Upper lobe of left lung (tissue), 6 donors: ENCODE measurements at regions not wholly inside any gene's neighbourhood (a gene's known extent, or its start where the extent isn't known, plus 50 kb on each side); places are given as distances from the start of the nearest gene placed in this dataset.

Experiments used
- ATAC-seq, 2 donors: fragments of 200-7000 bp; cut with Tn5 transposase; one replicate each; pipeline ENCODE4 v1.9.1; 2022; ENCODE audit warnings: mild to moderate bottlenecking in 2 of 2, moderate library complexity in 2 of 2; ENCODE audit not compliant: low FRiP score in 2 of 2
- DNase-seq, 2 donors: peaks; one replicate each; pipeline ENCODE4 v3.0.0-alpha.2; 2019 to 2020
- H3K27ac ChIP-seq, 4 donors: fragments of 200-600 bp; sonication (generic); one replicate each; pipeline ENCODE4 v1.5.1; 2016 to 2019
- H3K27me3 ChIP-seq, 4 donors: fragments of 200-600 bp; sonication (generic); one replicate each; pipeline ENCODE4 v1.5.1; 2017 to 2019
- H3K36me3 ChIP-seq, 4 donors: fragments of 200-600 bp; sonication (generic); one replicate each; pipeline ENCODE4 v1.5.1; 2016 to 2019
- H3K4me1 ChIP-seq, 4 donors: fragments of 200-600 bp; sonication (generic); one replicate each; pipeline ENCODE4 v1.5.1; 2018 to 2019
- H3K4me3 ChIP-seq, 4 donors: fragments of 200-600 bp; sonication (generic); one replicate each; pipeline ENCODE4 v1.5.1; 2017 to 2019; ENCODE audit warnings: mild to moderate bottlenecking in 2 of 4, moderate library complexity in 1 of 4
- H3K9me3 ChIP-seq, 4 donors: fragments of 200-600 bp; sonication (generic); one replicate each; pipeline ENCODE4 v1.5.1; 2018 to 2019
- CTCF ChIP-seq, 6 experiments: fragments of 450-650 bp in 4 of 6; fragments of 200-600 bp in 2 of 6; sonication (generic) in 2 of 6; IDR thresholded peaks; one replicate each; pipeline ENCODE4 v1.5.1; 2016 to 2019; ENCODE audit warnings: antibody characterized with exemption in 6 of 6
- EP300 ChIP-seq, 4 donors: sonication (generic); formaldehyde crosslinking; IDR thresholded peaks; one replicate each; pipeline ENCODE4 v1.5.1; 2017; ENCODE audit warnings: antibody characterized with exemption in 4 of 4, control low read depth in 2 of 4
- POLR2A ChIP-seq, 4 donors: fragments of 450-650 bp; IDR thresholded peaks; one replicate each; pipeline ENCODE4 v1.5.1; 2016 to 2017; ENCODE audit warnings: antibody characterized with exemption in 4 of 4, mild to moderate bottlenecking in 2 of 4
- POLR2AphosphoS5 ChIP-seq, 2 donors: sonication (generic); formaldehyde crosslinking; IDR thresholded peaks; one replicate each; pipeline ENCODE4 v1.5.1; 2017; ENCODE audit warnings: antibody characterized with exemption in 2 of 2
- WGBS, 2 donors: methylation state at CpG; one replicate each; pipeline ENCODE4 v1.1.5; 2017 to 2018; 5-methylcytosine and 5-hydroxymethylcytosine counted together
- donor health status: DM: no; HTN: no; CAD: no; lungs with moderate emphysema.
- donor health status: DM: no; HTN: yes; CAD: no; lungs with severe emphysema.

DNA sequence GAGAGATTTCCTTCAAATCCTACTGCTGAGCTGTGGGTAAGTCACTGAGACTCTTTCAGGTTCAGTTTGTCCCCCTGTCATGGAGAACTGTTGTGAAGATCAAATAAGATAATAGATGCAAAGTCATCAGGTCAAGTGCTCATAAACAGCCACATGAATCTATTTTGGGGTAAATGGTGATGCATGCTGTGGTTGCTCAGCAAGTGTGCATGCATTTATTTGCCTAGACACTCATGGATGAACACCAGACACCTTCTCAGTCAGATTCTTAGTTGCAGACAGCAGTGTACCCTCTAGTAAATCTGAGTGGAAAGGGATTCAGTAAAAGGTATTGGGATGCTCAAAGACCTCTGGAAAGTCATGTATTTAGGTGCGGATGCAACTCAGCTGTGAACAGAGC lies 168.0 kb upstream of the FOXA2 start:
- WGBS, 2 donors: 83 to 100% methylated on average over 1 of the region's 1 CpG
- no peak for ATAC-seq
- no peaks in the 10 kb centered on the region for H3K4me1 ChIP-seq
- no peak for DNase-seq
- TF ChIP-seq CTCF (IDR thresholded peaks at IDR 0.05): no peak
- no peak for TF ChIP-seq POLR2AphosphoS5 (IDR thresholded peaks at IDR 0.05)
- no peak for TF ChIP-seq POLR2A (IDR thresholded peaks at IDR 0.05)
- no peak for TF ChIP-seq EP300 (IDR thresholded peaks at IDR 0.05)
- no peaks in the 10 kb centered on the region for H3K9me3 ChIP-seq
- H3K27me3 ChIP-seq: no peaks in the 10 kb centered on the region
- no peak overlapping the region for H3K4me3 ChIP-seq
- H3K36me3 ChIP-seq: no peaks in the 10 kb centered on the region
- H3K27ac ChIP-seq: no peak overlapping the region

- ATAC-seq: no peak
- H3K9me3 ChIP-seq: no peaks in the 10 kb centered on the region
- TF ChIP-seq EP300 (IDR thresholded peaks at IDR 0.05) (no peak), POLR2AphosphoS5 (IDR thresholded peaks at IDR 0.05) (no peak), CTCF (IDR thresholded peaks at IDR 0.05) (no peak), POLR2A (IDR thresholded peaks at IDR 0.05) (no peak)
- WGBS, 2 donors: 74 to 75% methylated on average over 10 of the region's 10 CpGs
- H3K27ac ChIP-seq: no peak overlapping the region
- no peaks in the 10 kb centered on the region for H3K36me3 ChIP-seq
- no peak overlapping the region for H3K4me3 ChIP-seq
- no peak for DNase-seq
- no peaks in the 10 kb centered on the region for H3K27me3 ChIP-seq
- H3K4me1 ChIP-seq: peaks cover 0 to 3% (median 1%) of the 10 kb centered on the region in 4 donors
Observed at GRCh38 chr20:22757424-22758183, 173.2 kb upstream of the FOXA2 start.

- ATAC-seq (no peak), DNase-seq (no peak)
- Histone ChIP-seq H3K27me3 (no peaks in the 10 kb centered on the region), H3K9me3 (no peaks in the 10 kb centered on the region), H3K4me1 (peaks cover 11 to 14% (median 12%) of the 10 kb centered on the region in 4 donors), H3K4me3 (no peak overlapping the region), H3K36me3 (no peaks in the 10 kb centered on the region), H3K27ac (no peak overlapping the region)
- 85 to 92% methylated on average over 3 of the region's 3 CpGs for WGBS, 2 donors
- no peak for TF ChIP-seq EP300 (IDR thresholded peaks at IDR 0.05)
- no peak for TF ChIP-seq POLR2A (IDR thresholded peaks at IDR 0.05)
- TF ChIP-seq CTCF (IDR thresholded peaks at IDR 0.05): no peak
- TF ChIP-seq POLR2AphosphoS5 (IDR thresholded peaks at IDR 0.05): no peak
Observed at GRCh38 chr20:22758815-22759214, 174.4 kb upstream of the FOXA2 start.

- no peaks in the 10 kb centered on the region for H3K9me3 ChIP-seq
- no peak overlapping the region for H3K4me3 ChIP-seq
- TF ChIP-seq EP300 (IDR thresholded peaks at IDR 0.05) (no peak), POLR2AphosphoS5 (IDR thresholded peaks at IDR 0.05) (no peak), CTCF (IDR thresholded peaks at IDR 0.05) (no peak), POLR2A (IDR thresholded peaks at IDR 0.05) (no peak)
- peak overlapping the region; percentile 43 to 80 (median 66) for H3K27ac ChIP-seq
- no peak for ATAC-seq
- peak; percentile 9 to 44 for DNase-seq
- no peaks in the 10 kb centered on the region for H3K36me3 ChIP-seq
- H3K4me1 ChIP-seq: peaks cover 16 to 22% (median 20%) of the 10 kb centered on the region in 4 donors
- WGBS, 2 donors: 59 to 67% methylated on average over 6 of the region's 6 CpGs
- H3K27me3 ChIP-seq: no peaks in the 10 kb centered on the region
Observed at GRCh38 chr20:22762576-22763256, 178.3 kb upstream of the FOXA2 start.
